AG09319 (cell line): ENCODE measurements at regions not wholly inside any gene's neighbourhood (a gene's known extent, or its start where the extent isn't known, plus 50 kb on each side); places are given as distances from the start of the nearest gene placed in this dataset.

Experiments used
- DNase-seq: peaks from one replicate; pipeline ENCODE4 v3.0.0-alpha.2; 2010; ENCODE audit warnings: low read depth; ENCODE audit errors: extremely low read depth
- CTCF ChIP-seq: IDR thresholded peaks from 2 replicates; pipeline ENCODE4 v1.5.1; 2011; ENCODE audit warnings: low read depth, mild to moderate bottlenecking, inconsistent platforms, low read length, moderate library complexity

GRCh38 chr2:7109533-7109885 is 192.3 kb downstream of the RNF144A start:
- no peak for DNase-seq
- TF ChIP-seq CTCF: no peak

DNA sequence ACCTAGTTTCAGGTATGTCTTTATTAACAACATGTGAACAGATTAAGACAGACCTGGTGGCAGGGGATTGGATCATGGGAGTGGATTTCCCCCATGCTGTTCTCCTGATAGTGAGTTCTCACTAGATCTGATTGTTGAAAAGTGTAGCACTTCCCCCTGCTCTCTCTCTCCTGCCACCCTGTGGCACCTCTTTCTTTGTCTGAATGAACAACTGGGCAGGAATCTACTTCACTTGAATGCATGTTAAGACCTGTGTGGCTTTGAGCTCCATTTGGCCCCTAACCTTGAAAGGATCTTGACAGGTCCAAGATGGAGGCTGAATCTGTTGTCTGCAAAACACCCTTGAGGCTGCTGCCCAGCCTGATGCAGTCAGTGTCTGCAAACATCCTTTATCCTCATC is 194.4 kb downstream of the RNF144A start:
- no peak for DNase-seq

GRCh38 chr2:7115364-7115763 is 198.2 kb downstream of the RNF144A start:
- TF ChIP-seq CTCF: no peak
- DNase-seq: no peak

More for the DNA sequence above, 194.4 kb downstream of the RNF144A start:
- TF ChIP-seq CTCF: no peak

GRCh38 chr2:7115906-7116305 is 198.7 kb downstream of the RNF144A start:
- no peak for TF ChIP-seq CTCF
- DNase-seq: no peak

- DNase-seq: no peak
- no peak for TF ChIP-seq CTCF
Measured at GRCh38 chr2:7116511-7116910, 199.3 kb downstream of the RNF144A start.

- no peak for DNase-seq
- TF ChIP-seq CTCF: no peak
Measured at GRCh38 chr2:7117076-7117475, 199.9 kb downstream of the RNF144A start.

DNA sequence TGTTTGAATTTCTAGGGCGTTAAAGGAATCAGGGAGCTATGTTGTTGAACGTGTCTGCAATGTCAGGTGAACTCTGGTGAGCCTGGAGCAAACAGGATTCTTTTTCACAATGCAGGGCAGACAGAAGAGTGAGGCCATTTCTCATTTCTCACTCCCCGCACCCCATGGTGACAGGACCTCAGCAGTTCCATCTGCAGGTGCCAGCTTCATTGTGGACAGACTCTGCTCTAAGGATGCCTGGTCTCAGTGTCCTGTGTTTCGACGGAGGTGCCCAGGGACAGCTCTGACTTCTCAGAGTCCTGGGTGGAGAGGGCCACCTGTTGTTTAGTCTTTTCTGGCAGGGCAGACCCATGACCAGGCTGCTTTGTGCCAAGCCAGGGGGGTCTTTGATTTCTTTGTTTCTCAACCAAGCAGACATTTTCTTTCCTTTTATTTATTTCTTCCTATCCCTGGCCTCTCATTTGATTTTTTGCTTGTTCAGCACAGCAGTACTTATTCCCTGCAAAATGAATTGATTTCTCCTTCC is 201.5 kb downstream of the RNF144A start:
- TF ChIP-seq CTCF: no peak
- no peak for DNase-seq
